H9 (cell line): ENCODE measurements at regions not wholly inside any gene's neighbourhood (a gene's known extent, or its start where the extent isn't known, plus 50 kb on each side); places are given as distances from the start of the nearest gene placed in this dataset.

ENCODE experiments used
- DNase-seq: peaks from one replicate; pipeline ENCODE4 v3.0.0-alpha.2; 2017
- H2AFZ ChIP-seq: one replicate; pipeline ENCODE4 v1.6.1; 2013; ENCODE audit warnings: mild to moderate bottlenecking, low read length, control low read depth, moderate library complexity
- H2AK5ac ChIP-seq: 2 replicates; pipeline ENCODE4 v1.6.1; 2013; ENCODE audit warnings: low read length, control low read depth, mixed read lengths; ENCODE audit not compliant: insufficient read length
- H2BK120ac ChIP-seq: one replicate; pipeline ENCODE4 v1.6.1; 2013; ENCODE audit warnings: low read depth, mild to moderate bottlenecking, low read length, control low read depth, inconsistent platforms; ENCODE audit not compliant: poor library complexity, severe bottlenecking
- H2BK12ac ChIP-seq: 2 replicates; pipeline ENCODE4 v1.6.1; 2013; ENCODE audit warnings: low read length, control low read depth, mixed read lengths, low read depth; ENCODE audit not compliant: insufficient read length
- H2BK15ac ChIP-seq: 2 replicates; pipeline ENCODE4 v1.6.1; 2013; ENCODE audit warnings: low read depth, low read length, control low read depth
- H2BK20ac ChIP-seq: one replicate; pipeline ENCODE4 v1.6.1; 2013; ENCODE audit warnings: low read depth, mild to moderate bottlenecking, low read length, control low read depth, inconsistent platforms; ENCODE audit not compliant: poor library complexity, severe bottlenecking
- H2BK5ac ChIP-seq: 2 replicates; pipeline ENCODE4 v1.6.1; 2013; ENCODE audit warnings: low read length, control low read depth, mixed read lengths; ENCODE audit not compliant: insufficient read length
- H3K14ac ChIP-seq: 2 replicates; pipeline ENCODE4 v1.6.1; 2013; ENCODE audit warnings: low read length, control low read depth; ENCODE audit not compliant: insufficient read depth
- H3K18ac ChIP-seq: 2 replicates; pipeline ENCODE4 v1.6.1; 2013; ENCODE audit warnings: low read depth, mild to moderate bottlenecking, mixed read lengths, low read length, control low read depth; ENCODE audit not compliant: insufficient read length
- H3K23ac ChIP-seq: 2 replicates; pipeline ENCODE4 v1.6.1; 2013; ENCODE audit warnings: low read length, control low read depth, mixed read lengths, low read depth; ENCODE audit not compliant: insufficient read length
- H3K23me2 ChIP-seq: 2 replicates; pipeline ENCODE4 v1.6.1; 2013; ENCODE audit warnings: low read depth, mild to moderate bottlenecking, mixed read lengths, low read length, control low read depth; ENCODE audit not compliant: insufficient read length, poor library complexity, severe bottlenecking
- H3K27ac ChIP-seq: 2 replicates; pipeline ENCODE4 v1.5.1; 2013; ENCODE audit warnings: low read length, control low read depth, mixed read lengths, low read depth; ENCODE audit not compliant: insufficient read length
- H3K27me3 ChIP-seq: 2 replicates; pipeline ENCODE4 v1.6.1; 2013; ENCODE audit warnings: low read length, control low read depth, inconsistent platforms; ENCODE audit not compliant: insufficient read depth
- H3K4ac ChIP-seq: 2 replicates; pipeline ENCODE4 v1.6.1; 2013; ENCODE audit warnings: low read depth, mild to moderate bottlenecking, control low read depth, inconsistent platforms, low read length, moderate library complexity
- H3K4me1 ChIP-seq: 2 replicates; pipeline ENCODE4 v1.6.1; 2013; ENCODE audit warnings: low read length, control low read depth, inconsistent platforms; ENCODE audit not compliant: insufficient read depth
- H3K4me2 ChIP-seq: 2 replicates; pipeline ENCODE4 v1.6.1; 2013; ENCODE audit warnings: low read length, control low read depth, mixed read lengths; ENCODE audit not compliant: insufficient read length, insufficient read depth
- H3K56ac ChIP-seq: 2 replicates; pipeline ENCODE4 v1.6.1; 2013; ENCODE audit warnings: low read depth, mild to moderate bottlenecking, mixed read lengths, low read length, control low read depth; ENCODE audit not compliant: insufficient read length
- H3K79me1 ChIP-seq: 2 replicates; pipeline ENCODE4 v1.6.1; 2013; ENCODE audit warnings: low read depth, mild to moderate bottlenecking, moderate library complexity, low read length, control low read depth, inconsistent platforms; ENCODE audit not compliant: insufficient read depth, poor library complexity, severe bottlenecking
- H3K79me2 ChIP-seq: 2 replicates; pipeline ENCODE4 v1.6.1; 2013; ENCODE audit warnings: low read length, control low read depth, inconsistent platforms; ENCODE audit not compliant: insufficient read depth
- H3K9ac ChIP-seq: 2 replicates; pipeline ENCODE4 v1.6.1; 2013; ENCODE audit warnings: low read length, control low read depth, mixed read lengths; ENCODE audit not compliant: insufficient read length; ENCODE audit errors: extremely low read depth
- H3K9me3 ChIP-seq: one replicate; pipeline ENCODE4 v1.6.1; 2013; ENCODE audit warnings: low read depth, low read length, inconsistent platforms; ENCODE audit not compliant: control insufficient read depth
- H3T11ph ChIP-seq: one replicate; pipeline ENCODE4 v1.6.1; 2013; ENCODE audit warnings: mild to moderate bottlenecking, low read length, control low read depth, inconsistent platforms
- H4K20me1 ChIP-seq: one replicate; pipeline ENCODE4 v1.6.1; 2013; ENCODE audit not compliant: control insufficient read depth, insufficient read length, insufficient read depth
- H4K5ac ChIP-seq: 2 replicates; pipeline ENCODE4 v1.6.1; 2013; ENCODE audit warnings: low read depth, mild to moderate bottlenecking, mixed read lengths, low read length, control low read depth; ENCODE audit not compliant: insufficient read length
- H4K8ac ChIP-seq: replicated peaks from 2 replicates; pipeline ENCODE4 v1.6.1; 2013; ENCODE audit warnings: low read length, control low read depth, mixed read lengths, low read depth; ENCODE audit not compliant: insufficient read length
- H4K91ac ChIP-seq: 2 replicates; pipeline ENCODE4 v1.6.1; 2013; ENCODE audit warnings: low read depth, mild to moderate bottlenecking, moderate library complexity, mixed read lengths, low read length, control low read depth; ENCODE audit not compliant: insufficient read length
- H3K27ac Mint-ChIP-seq, 3 experiments: 2 replicates in 2 of 3; 3 replicates in 1 of 3; pipeline ENCODE4 v1.8.0; 2020 to 2021; ENCODE audit warnings: mixed read lengths in 3 of 3, mild to moderate bottlenecking in 1 of 3, moderate library complexity in 1 of 3
- H3K27me3 Mint-ChIP-seq: 2 replicates; pipeline ENCODE4 v1.8.0; 2021; ENCODE audit warnings: low read depth, mild to moderate bottlenecking, moderate library complexity, mixed read lengths
- H3K36me3 Mint-ChIP-seq, 3 experiments: 2 replicates in 2 of 3; 3 replicates in 1 of 3; pipeline ENCODE4 v1.8.0; 2020 to 2021; ENCODE audit warnings: low read depth in 3 of 3, mixed read lengths in 3 of 3; ENCODE audit not compliant: insufficient read depth in 1 of 3
- H3K4me1 Mint-ChIP-seq, 2 experiments: 2 replicates each; pipeline ENCODE4 v1.8.0; 2020; ENCODE audit warnings: mixed read lengths in 2 of 2
- H3K4me3 Mint-ChIP-seq, 2 experiments: 2 replicates in 1 of 2; 3 replicates in 1 of 2; pipeline ENCODE4 v1.8.0; 2020 to 2021; ENCODE audit warnings: mild to moderate bottlenecking in 2 of 2, mixed read lengths in 2 of 2, moderate library complexity in 1 of 2
- H3K9me3 Mint-ChIP-seq, 2 experiments: 2 replicates in 1 of 2; 3 replicates in 1 of 2; pipeline ENCODE4 v1.8.0; 2020; ENCODE audit warnings: mild to moderate bottlenecking in 2 of 2, mixed read lengths in 2 of 2, moderate library complexity in 1 of 2
- WGBS: extraction: QIAGEN DNeasy Blood & Tissue Kit; methylation state at CpG from one replicate; pipeline ENCODE4 v1.1.7; 2013; ENCODE audit warnings: missing lambda C conversion rate, low lambda C conversion rate, mixed read lengths; ENCODE audit not compliant: insufficient read length; ENCODE audit errors: extremely low coverage; 5-methylcytosine and 5-hydroxymethylcytosine counted together
- TF ChIP-seq, protein P1 (sequence below): fragments of 200-600 bp; sonication (generic); conservative IDR thresholded peaks from 3 replicates; pipeline ENCODE4 v1.8.0; 2021; ENCODE audit warnings: antibody characterized with exemption, mild to moderate bottlenecking

DNA sequence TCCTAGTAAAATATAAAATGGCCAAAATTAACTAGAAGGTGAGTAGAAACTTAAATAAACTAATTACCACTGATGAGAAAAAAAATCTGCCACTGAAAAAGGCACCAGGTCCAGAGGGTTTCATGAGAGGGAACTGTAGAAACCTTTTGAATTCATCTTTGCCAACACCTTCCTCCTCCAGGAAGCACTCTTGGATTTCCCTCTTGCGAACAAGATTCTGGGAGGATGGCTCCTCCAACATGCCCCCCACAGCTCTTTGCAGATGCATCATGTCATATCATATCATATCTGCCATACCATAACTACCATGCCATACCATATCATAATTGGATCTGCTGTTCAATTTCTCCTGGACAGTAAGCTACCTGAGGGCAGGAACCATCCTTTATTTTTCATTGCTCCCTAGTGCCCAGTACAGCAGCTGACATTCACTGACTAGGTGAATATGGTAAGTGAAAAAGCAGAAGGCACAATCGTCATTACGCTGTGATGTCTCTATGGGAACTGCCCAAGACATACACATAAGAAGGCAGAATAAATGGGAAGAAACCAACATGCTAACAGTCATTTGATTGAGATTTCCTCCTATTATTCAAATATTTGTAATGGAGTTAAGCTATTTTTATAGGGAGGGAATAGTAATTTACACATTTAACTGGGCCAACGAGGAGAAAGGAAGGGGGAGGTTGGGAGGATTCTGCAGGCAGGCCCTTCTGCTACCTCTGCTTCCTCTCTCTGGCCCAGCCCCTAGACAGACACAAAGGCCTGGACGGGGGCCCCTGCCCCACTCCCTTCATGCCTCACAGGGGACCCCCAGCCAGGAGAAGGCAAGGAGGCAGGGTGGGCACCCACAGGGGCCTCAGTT lies 110.1 kb upstream of the SMURF2 start:
- H2BK5ac ChIP-seq = no peak overlapping the region
- H3K4ac ChIP-seq = no peak overlapping the region
- no peaks in the 10 kb centered on the region for H4K20me1 ChIP-seq
- peaks cover 9% of the 10 kb centered on the region for H3K23me2 ChIP-seq
- no peak overlapping the region for H3T11ph ChIP-seq
- H3K79me2 ChIP-seq = no peaks in the 10 kb centered on the region
- Mint-ChIP-seq H3K36me3 (no peaks in the 10 kb centered on the region), H3K4me3 (no peak overlapping the region), H3K4me1 (peaks cover 8 to 14% of the 10 kb centered on the region in 2 experiments), H3K9me3 (no peaks in the 10 kb centered on the region), H3K27ac (no peak overlapping the region), H3K27me3 (peaks cover 27% of the 10 kb centered on the region)
- no peak overlapping the region for H4K91ac ChIP-seq
- H3K56ac ChIP-seq = no peak overlapping the region
- H2BK120ac ChIP-seq = no peak overlapping the region
- no peak overlapping the region for H2AFZ ChIP-seq
- H3K27ac ChIP-seq = no peak overlapping the region
- TF ChIP-seq, protein P1, sequence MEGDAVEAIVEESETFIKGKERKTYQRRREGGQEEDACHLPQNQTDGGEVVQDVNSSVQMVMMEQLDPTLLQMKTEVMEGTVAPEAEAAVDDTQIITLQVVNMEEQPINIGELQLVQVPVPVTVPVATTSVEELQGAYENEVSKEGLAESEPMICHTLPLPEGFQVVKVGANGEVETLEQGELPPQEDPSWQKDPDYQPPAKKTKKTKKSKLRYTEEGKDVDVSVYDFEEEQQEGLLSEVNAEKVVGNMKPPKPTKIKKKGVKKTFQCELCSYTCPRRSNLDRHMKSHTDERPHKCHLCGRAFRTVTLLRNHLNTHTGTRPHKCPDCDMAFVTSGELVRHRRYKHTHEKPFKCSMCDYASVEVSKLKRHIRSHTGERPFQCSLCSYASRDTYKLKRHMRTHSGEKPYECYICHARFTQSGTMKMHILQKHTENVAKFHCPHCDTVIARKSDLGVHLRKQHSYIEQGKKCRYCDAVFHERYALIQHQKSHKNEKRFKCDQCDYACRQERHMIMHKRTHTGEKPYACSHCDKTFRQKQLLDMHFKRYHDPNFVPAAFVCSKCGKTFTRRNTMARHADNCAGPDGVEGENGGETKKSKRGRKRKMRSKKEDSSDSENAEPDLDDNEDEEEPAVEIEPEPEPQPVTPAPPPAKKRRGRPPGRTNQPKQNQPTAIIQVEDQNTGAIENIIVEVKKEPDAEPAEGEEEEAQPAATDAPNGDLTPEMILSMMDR = no peak
- no peak overlapping the region for H2BK20ac ChIP-seq
- H3K18ac ChIP-seq = no peak overlapping the region
- no peak overlapping the region for H2BK12ac ChIP-seq
- peaks cover 11% of the 10 kb centered on the region; the same call in 1 of the 2 replicates for H3K27me3 ChIP-seq
- no peak overlapping the region for H4K5ac ChIP-seq
- no peak overlapping the region for H3K23ac ChIP-seq
- H4K8ac ChIP-seq = no peak overlapping the region
- no peak overlapping the region for H3K9ac ChIP-seq
- no peak overlapping the region for H2AK5ac ChIP-seq
- WGBS = no CpG with 5 or more reads among the region's 5 CpGs
- DNase-seq = no peak
- H3K4me2 ChIP-seq = no peak overlapping the region
- H3K9me3 ChIP-seq = no peaks in the 10 kb centered on the region
- H3K14ac ChIP-seq = no peak overlapping the region
- no peaks in the 10 kb centered on the region for H3K4me1 ChIP-seq
- H2BK15ac ChIP-seq = no peak overlapping the region
- no peaks in the 10 kb centered on the region for H3K79me1 ChIP-seq
